Stimulated activated CD8-positive, alpha-beta memory T cell treated with anti-CD3 and anti-CD28 coated beads, Interleukin-12 subunit alpha, Interleukin-12 subunit beta, amount 100 ng/mL, for 1 hour (primary cell): ENCODE measurements at regions not wholly inside any gene's neighbourhood (a gene's known extent, or its start where the extent isn't known, plus 50 kb on each side); places are given as distances from the start of the nearest gene placed in this dataset.
"Not testable (repeated sequence)": the region's sequence is repeated elsewhere in the genome, so short reads cannot be mapped to it uniquely, and the experiment has no call there.

ENCODE experiments used
- DNase-seq: peaks from one replicate; pipeline ENCODE4 v3.0.0-alpha.2; 2020; ENCODE audit warnings: low read depth

DNA sequence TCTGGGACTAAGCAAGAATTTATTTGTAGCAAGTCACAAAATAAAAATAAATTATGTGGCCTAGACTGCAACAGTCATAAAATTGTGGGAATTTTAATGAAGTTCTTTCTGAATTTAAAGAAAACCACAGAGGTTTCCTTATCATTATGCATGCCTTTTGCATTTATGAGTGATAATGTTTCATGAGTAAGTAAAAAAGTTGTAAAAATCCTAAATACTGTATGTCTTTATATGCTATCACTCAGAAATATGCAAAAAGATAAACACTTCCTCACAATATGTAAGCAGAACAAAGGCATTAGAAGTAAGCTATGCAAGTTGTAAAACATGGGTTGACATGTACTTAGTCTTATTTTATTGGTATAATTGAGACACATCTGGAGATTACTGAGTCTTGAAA is 239.4 kb upstream of the PDE3A start:
- DNase-seq: no peak

DNA sequence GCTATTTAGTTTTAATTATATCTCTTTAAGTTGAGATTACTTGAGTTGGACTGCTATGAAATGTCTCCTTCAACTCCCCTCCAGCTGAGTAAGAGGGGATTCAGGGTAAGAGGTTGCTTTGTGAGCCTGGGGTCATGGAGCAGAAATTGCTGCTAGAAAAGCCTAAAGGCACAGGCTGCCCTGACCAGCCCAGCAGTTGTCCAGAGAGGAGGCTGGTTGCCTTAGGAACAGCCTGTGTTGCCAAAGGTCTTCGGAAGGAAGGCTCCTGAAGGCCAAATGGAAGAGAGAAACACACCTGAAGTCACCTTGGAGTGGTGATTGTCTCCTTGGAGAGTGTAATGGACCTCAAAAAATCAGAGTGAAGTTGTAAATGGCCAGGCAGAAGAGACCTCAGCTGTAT is 235.5 kb upstream of the PDE3A start:
- no peak for DNase-seq

DNA sequence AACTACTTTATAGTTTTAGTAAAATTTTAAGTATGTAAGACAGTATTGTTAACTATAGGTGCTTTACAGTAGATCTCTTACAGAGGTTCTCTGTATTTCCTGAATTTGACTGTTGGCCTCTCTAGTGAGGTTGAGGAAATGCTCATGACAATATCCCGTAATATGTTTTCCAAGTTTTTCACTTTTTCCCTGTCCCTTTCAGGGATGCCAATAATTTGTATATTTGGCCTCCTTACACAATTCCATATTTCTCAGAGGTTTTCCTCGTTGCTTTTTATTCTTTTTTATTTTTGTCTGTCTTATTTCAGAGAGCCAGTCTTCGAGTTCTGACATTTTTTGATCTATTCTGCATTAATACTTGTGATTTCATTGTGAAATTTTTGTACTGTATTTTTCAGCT is 233.7 kb upstream of the PDE3A start:
- no peak for DNase-seq

DNA sequence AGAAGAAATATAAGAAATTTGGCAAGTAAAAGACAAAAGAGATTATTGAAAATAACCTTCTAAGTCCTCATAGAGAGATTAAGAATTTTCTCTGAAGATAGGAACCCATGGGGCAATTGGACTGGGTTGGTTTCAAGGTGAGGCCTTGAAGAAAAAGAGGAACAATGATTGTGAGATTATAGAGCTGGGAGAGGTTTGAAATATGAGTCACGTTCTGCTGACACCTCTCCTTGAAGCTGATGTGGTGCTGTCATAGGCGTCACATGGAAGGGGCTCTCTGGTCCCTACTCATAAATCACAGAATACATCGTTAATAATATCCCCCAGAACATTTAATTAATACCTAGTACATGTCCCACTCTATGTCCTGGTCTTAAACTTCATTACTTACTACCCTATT is 227.6 kb upstream of the PDE3A start:
- no peak for DNase-seq

DNA sequence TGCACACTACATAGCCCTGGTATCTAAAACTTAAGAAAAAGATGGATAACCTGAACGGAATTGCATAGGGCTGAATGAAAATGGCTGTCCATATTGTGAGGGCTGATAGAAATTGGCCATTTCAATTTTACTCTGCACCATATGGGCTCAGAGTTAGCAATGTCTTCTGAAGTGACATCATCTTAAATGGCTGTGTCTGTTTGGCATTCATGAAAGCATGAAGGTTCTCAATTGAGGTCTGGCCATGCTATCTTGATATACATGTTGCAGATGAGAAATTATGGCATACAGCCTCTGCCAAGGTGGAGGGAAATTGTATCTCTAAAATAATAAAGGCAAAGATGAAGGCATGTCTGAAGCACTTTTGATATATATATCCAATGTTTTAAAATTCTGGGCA is 226.0 kb upstream of the PDE3A start:
- DNase-seq: no peak

DNA sequence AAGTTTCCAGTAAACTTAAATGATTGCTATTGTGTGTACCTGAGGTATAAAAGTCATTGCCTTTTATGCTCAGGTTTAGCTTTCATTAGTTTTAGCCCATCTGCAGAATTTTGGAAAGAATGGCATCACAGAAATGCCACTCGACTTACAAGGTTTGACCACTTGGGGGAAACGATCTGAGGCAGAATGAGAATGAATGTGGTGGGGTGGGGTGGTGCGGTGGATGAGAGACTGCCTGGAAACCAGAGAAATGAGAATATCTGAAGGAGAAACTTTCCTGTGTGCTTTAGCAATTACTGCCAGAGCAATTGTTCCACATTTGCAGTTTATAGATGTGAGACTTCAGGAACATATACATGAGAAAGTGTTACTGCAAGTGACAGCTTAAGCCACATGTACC is 225.4 kb upstream of the PDE3A start:
- no peak for DNase-seq

DNA sequence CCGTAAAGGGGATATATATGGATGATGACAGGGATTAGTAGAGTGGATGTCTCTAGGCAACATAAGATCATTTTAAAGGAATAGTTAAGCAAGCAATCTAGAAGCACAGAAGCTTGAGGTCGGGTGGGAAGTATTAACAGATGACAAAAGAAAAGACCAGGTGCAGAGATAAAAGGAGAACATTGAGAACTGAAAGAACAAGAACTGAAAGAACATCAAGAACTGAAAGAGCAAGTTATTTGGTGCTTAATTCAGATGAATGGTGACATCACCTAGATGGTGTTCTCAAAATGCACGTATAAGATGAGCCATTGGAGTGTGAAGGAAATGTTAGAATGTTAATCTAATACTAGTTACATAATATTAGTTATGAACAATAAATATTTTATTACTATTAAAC is 224.0 kb upstream of the PDE3A start:
- no peak for DNase-seq

DNA sequence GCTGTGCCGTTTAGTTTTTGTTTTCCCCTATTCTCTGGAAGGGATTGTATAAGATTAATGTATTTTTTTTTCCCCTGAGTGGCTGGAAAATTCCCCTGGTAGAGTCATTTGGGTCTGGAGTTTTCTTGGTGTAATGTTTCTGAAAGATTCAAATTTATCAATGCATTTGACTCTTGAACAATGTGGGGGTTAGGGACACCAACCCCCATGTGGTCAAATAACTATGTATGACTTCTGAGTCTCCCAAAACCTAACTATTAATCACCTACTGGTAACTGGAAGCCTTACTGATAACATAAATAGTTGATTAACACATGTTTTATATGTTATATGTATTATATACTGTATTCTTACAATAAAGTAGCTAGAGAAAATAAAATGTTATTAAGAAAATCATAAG is 220.1 kb upstream of the PDE3A start:
- DNase-seq: no peak

DNA sequence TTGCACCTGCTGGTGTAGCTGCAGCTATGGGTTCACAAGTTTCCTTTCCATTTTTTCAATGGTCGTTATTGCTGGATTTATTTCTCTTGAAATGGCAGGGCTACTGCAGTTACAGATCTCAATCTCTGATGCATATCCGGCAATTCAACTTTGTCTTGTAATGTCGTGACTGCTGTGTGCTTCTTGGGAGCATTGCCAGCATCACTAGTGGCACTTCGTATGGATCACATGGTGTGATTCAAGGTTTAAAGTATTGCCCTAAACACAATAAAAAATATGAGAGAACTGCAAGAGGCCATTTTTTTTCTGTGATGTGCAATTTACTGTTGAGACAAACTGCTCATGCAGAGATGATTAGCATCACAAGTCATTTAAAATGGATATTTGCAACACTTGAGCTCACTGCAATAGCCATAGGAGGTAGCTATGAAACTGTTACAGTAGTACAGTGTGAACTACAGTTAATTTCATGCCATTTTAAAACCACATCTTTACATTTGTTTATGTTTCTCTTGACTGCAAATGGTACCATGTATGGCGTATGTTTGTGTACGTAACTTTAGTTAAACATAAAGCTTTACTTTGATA is 217.4 kb upstream of the PDE3A start:
- no peak for DNase-seq

DNA sequence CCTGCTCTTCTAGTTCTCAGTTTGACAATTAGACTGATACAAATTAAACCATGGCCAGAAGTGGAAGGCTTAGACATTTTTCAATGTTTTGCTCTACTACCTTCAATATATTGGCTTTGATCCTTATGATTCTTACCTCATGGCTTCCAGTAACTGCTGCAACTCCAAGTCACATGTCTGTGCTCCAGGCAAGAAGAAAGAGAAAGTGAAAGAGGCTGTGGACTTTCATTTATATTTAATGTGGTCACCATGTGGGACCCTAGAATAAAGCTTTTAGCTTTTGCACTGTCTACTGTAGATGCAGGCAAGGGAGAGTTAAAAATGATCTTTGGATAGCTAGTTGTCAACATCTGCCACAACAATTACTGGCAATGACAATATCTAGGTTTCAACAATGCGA is 214.3 kb upstream of the PDE3A start:
- no peak for DNase-seq

DNA sequence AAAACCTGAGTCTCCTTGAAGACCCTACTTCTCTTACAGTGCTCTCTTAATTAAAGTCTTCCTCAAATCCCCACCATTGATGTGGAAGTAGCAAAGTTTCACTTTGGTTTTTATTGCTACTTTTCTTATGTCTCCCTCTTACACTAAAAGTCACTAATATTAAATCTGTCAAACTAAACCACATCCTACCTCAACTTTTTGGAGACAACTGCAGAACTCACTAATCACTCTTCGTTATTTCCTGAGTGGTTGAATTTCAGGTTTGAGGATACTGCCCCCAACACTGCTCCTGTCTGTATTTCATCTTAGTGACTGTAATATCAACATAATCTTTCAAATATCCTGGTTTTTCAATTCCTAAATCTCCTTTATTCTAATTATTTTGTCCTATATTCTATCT is 213.0 kb upstream of the PDE3A start:
- DNase-seq: no peak

DNA sequence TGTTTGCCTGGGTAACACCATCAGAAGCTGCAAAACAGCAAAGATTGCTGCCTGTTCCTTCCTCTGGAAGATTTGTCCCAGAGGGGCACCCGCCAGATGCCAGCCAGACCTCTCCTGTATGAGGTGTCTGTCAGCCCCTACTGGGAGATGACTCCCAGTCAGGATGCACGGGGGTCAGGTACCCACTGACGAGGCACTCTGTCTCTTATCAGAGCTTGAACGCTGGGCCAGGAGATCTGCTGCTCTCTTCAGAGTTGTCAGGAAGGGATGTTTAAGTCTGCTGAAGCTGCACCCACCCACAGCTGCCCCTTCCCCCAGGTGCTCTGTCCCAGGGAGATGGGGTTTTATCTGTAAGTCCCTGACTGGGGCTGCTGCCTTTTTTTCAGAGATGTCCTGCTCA is 207.4 kb upstream of the PDE3A start:
- not testable (repeated sequence) for DNase-seq

DNA sequence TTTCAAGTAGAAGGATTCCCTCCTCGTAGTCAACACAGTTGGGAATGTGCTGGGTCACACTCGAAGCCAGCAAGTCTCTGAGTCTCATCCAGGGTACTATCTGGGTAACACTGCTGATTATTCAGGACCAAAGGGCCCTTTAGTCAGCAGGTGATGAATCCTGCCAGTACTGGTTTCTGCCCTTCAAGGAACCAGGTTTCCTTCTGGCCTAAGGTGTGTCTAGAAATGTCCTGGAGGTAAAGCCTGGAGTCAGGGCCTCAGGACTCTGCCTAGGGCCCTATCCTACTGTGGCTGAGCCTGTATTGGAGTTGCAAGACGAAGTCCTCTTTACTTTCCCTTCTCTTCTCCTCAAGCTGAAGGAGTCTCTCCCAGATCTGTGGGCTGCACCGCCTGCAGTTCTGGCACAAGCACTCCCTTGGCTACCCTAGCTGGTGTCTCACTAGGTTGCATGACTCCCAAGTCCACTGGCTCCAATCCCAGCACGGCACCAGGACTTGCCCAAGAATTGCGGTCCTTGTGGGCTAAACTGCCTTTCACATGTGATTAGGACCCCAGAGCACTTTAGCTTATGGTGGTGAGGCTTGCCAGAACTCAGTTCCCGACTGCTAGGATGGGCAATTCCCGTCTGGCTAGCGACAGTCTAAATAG is 193.7 kb upstream of the PDE3A start:
- DNase-seq: no peak

DNA sequence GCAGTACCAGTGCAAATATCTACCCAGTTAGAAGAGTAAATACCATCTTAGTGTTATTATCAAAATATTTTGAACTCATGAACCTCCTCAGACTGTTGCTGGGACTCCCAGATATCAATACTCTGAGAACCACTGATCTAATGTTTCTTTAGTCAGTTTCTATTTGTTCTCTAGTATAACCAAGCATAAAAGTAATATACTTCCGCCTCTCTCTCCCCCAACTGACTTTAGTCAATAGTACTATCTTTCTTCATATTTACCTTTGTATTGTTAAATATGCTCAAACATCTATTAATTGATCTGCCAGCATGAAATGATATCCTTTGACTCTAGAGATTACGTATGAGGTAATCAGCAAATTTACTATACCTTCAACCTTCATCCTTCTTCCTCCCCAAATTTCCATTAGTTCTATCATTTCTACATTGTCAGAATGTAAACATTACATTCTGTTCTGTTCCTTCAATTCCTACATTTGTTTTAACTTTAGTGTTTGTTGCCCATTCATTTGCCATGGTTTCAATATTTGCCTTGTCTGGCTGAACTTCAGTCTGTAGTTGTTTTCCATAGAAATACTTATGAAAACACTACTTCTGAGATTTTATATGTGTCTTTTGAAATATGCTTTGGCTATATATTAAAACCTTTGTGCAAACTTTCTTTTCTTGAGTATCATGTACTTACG is 192.5 kb upstream of the PDE3A start:
- DNase-seq: no peak

DNA sequence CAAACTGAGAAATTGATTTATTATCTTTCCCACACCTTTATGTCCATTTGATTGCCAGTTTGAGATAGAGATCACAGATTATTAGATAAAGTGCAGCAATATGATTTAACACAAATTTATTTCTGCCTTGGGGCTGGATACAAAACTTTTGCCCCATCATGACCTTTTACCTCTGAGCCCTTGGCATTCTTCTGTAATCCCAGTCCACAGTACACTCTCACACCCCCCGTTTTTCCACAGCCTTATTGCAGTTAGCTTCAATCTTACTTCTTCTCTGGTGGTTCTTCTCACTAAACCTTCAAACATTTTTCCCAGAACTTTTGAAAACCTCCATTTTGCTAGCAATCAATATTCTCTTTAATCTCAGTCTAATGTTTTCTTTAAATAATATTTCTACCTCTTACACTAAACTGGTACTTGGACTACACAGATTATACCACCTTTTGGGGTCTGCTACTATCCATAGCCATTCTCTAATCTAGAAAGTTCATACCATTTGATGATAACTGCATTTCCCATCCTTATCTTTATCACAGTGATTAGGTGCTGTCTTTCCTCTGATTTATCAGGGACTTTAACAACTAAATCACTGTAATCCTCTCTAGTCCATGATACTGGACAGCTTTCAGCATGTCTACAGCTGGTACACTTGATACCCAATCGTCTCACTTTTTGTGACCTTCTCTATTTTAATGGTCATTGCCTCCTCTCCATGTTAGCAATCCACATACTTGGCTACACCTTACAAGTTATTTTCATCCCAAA is 186.7 kb upstream of the PDE3A start:
- DNase-seq: no peak

DNA sequence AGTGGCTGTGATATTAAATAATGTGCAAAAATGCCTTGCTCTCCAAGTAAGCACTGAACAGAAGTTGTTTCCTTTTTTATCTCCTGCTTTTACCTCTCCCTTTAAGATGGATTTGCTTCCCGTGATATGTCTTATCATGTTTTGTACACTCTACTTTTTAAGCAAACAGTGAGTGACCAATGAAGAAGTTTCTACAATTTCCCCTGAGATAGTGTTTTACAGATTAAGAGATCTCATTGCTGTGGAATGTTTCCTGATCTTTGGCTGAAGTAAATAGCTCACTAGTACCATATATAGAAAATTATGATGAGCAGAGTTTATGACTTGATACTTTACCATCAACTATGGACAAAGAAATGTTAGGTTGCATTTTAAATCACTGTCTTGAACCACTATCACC is 184.8 kb upstream of the PDE3A start:
- no peak for DNase-seq

DNA sequence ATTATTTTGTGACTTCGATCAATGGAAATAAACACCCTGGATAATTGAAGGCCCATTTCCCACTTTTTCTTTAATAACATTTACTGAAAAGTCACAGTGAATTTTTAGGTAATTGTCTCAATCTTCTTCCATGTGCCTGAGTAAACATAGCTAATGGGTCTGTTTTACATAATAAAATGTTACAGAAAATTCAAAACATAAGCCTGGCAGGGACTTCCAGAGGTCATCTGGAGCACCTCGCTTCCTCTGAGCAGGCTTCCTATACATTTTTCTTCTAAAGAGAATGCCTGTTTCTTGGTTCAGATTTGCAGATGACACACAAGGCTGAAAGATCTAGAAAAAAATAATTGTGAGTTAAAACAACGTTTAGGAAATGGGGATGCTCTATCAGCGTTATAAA is 183.8 kb upstream of the PDE3A start:
- DNase-seq: no peak

DNA sequence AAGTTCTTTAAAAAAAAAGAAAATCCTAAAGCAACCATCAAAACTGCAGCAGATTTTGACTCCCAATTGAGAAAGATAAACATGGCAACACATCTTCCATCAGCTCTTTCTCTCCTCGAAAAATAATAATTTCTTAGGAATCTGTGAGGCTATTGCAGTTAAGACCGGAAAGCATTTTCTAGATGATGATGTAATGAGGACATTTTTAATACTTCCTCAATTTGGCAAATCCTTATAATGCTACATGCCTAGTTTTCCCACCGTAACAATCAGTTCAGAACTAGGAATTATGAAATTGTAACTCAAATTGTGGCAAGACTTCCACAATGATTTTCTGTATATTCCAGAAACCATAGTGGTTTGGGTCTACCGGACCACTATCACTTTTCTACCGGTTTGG is 180.9 kb upstream of the PDE3A start:
- DNase-seq: no peak

DNA sequence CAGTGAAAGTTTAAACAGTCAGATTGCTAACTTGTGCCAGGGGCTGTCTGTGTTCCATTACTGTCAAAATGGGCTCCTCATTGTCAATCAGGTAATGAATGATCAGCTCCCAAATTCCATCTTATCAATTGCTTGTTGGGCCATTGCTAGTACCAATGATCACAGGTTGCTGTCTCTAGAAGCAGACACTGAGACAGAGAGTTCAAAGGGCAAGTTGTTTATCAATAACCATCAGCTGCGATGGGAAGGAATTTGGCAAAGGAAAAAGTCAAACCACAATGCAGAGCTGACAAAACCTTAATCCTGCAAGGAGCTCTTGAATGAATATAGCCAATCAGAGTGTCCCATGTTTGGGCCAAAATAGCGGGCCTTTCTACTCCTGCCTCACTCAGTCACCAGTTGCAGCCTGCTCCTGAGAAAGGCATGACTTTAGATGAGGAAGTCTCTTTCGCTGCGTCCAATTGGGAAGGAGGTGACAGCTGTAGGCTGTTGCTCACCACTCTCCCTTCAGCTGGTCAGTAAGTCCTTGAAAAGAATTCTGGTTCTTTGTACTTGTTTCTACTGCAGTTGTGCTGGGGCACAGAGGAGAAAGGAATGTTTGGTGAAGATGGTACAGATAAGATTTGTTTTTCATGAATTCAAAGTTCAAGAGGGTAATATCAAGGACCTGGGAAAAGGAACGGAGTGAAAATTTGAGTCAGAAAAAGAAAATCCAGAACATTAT is 179.2 kb upstream of the PDE3A start:
- no peak for DNase-seq

DNA sequence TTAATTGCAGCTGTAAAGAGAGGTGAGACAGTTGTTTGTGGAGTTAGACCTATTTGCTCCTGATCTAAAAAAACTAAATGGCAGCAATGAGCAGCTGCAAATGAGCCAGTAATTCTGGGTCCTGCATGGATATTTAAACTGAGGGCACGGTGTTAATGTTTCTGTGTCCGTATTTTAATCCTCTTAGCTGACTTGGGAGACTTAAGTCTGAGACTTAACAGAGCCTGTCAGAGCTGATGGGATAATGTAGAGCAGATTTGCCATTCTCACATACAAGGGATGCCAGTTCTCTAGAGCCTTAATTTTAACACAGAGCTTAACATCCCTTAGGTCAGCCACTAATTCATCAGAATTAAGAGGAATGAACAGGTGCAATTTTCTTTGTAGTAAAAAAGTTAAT is 178.6 kb upstream of the PDE3A start:
- no peak for DNase-seq

DNA sequence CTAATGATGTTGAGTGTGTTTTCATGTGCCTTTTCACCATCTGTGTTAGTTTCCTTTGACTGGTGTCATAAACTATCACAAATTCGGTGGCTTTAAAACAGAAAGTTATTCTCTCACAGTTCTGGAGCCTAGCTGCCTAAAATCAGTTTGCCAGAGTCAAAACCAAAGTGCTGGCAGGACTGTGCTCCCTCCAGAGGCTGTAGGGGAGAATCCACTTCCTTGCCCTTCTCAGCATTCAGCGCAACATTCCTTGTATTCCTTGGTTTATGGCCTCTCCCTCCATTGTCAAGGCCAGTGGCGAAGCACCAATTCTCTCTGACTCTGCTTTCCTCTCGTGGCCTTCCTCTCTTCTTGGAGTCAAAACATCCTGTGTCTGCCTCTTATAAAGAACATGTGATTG is 174.2 kb upstream of the PDE3A start:
- no peak for DNase-seq

DNA sequence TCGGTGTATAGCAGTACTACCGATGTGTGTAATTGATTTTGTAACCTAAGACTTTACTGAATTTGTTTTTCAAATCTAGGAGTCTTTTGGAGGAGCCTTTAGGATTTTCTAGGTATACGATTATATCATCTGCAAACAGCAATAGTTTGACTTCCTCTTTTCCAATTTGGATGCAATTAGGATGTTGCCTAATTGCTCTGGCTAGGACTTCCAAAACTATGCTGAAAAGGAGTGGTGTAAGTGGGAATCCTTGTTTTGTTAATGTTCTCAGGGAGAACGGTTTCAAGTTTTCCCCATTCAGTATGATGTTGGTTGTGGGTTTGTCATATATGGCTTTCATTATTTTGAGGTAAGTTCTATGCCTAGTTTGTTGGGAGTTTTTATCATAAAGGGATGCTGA is 171.6 kb upstream of the PDE3A start:
- no peak for DNase-seq

DNA sequence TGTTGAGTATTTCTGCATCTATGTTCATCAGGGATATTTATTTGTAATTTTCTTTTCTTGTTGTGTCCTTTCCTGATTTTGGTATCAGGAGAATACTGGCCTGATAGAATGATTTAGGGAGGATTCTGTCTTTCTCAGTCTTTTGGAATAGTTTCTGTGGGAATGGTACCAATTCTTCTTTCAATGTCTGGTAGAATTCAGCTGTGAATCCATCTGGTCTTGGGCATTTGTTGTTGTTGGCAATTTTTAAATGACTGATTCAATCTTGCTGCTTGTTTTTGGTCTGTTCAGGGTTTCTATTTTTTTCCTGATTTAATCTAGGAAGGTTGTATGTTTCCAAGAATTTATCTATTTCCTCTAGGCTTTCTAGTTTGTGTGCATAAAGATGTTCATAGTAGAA is 170.9 kb upstream of the PDE3A start:
- no peak for DNase-seq
